A673 (cell line): ENCODE measurements at regions not wholly inside any gene's neighbourhood (a gene's known extent, or its start where the extent isn't known, plus 50 kb on each side); places are given as distances from the start of the nearest gene placed in this dataset.

Source experiments
- BruUV-seq: library from RNA; stranded (reverse); fragments of 400-500 nt; replicated peaks from 2 replicates; lab custom pipeline; 2021; lab: Mats Ljungman, UMichigan
- CTCF ChIA-PET: fragments of 300-600 bp; sonication (Branson Sonifier 250); formaldehyde crosslinking; loops from one replicate; lab custom pipeline; 2022; ENCODE audit warnings: antibody characterized with exemption; lab: Charles Lee
- POLR2A ChIA-PET: fragments of 300-600 bp; sonication (Branson Sonifier 250); formaldehyde crosslinking; loops from one replicate; lab custom pipeline; 2022; ENCODE audit warnings: antibody characterized with exemption; ENCODE audit not compliant: low non-redundant PET; lab: Charles Lee
- DNase-seq: peaks from one replicate; pipeline ENCODE4 v3.0.0-alpha.2; 2015; ENCODE audit warnings: low spot score
- H3K27ac ChIP-seq: fragments of 200-600 bp; sonication (generic); 2 replicates; pipeline ENCODE4 v1.5.1; 2016; ENCODE audit warnings: mixed run types, low read depth, mild to moderate bottlenecking, mixed read lengths, antibody characterized with exemption, low read length; ENCODE audit not compliant: poor library complexity, severe bottlenecking
- H3K27me3 ChIP-seq: fragments of 200-600 bp; sonication (generic); replicated peaks from 2 replicates; pipeline ENCODE4 v1.6.1; 2017; ENCODE audit warnings: mixed run types, low read depth, mild to moderate bottlenecking, mixed read lengths, antibody characterized with exemption, low read length; ENCODE audit not compliant: insufficient read depth, poor library complexity
- H3K36me3 ChIP-seq: fragments of 200-600 bp; sonication (generic); 2 replicates; pipeline ENCODE4 v1.6.1; 2016; ENCODE audit warnings: mixed run types, mild to moderate bottlenecking, mixed read lengths, antibody characterized with exemption, low read length; ENCODE audit not compliant: insufficient read depth, poor library complexity, severe bottlenecking
- H3K4me1 ChIP-seq: fragments of 200-600 bp; sonication (generic); 2 replicates; pipeline ENCODE4 v1.6.1; 2017; ENCODE audit warnings: mixed run types, mild to moderate bottlenecking, mixed read lengths, antibody characterized with exemption, low read length; ENCODE audit not compliant: insufficient read depth, poor library complexity, severe bottlenecking
- H3K4me3 ChIP-seq: fragments of 200-600 bp; sonication (generic); 2 replicates; pipeline ENCODE4 v1.5.1; 2016; ENCODE audit warnings: low read depth, mixed run types, mild to moderate bottlenecking, mixed read lengths, low read length; ENCODE audit not compliant: poor library complexity, severe bottlenecking
- H3K9me3 ChIP-seq: fragments of 200-600 bp; sonication (generic); 2 replicates; pipeline ENCODE4 v1.6.1; 2016; ENCODE audit warnings: mixed run types, low read depth, mild to moderate bottlenecking, mixed read lengths, antibody characterized with exemption, low read length; ENCODE audit not compliant: poor library complexity, severe bottlenecking
- CTCF ChIP-seq: fragments of 300-800, 200-600 bp; sonication (generic); conservative IDR thresholded peaks from 2 replicates; pipeline ENCODE4 v1.5.1; 2017; ENCODE audit warnings: low read depth, mild to moderate bottlenecking, antibody characterized with exemption, low read length, moderate library complexity, mixed read lengths
- EZH2 ChIP-seq: fragments of 200-600 bp; sonication (generic); IDR thresholded peaks from 2 replicates; pipeline ENCODE4 v1.6.1; 2017; ENCODE audit warnings: borderline replicate concordance, low read depth, mild to moderate bottlenecking, mixed read lengths, antibody characterized with exemption, low read length; ENCODE audit not compliant: poor library complexity, severe bottlenecking
- intact Hi-C: fragments of 100-400 bp; cut with micrococcal nuclease; formaldehyde crosslinking; loops from one replicate; pipeline ENCODE4 v1.10.0; 2022; ENCODE audit not compliant: unreplicated experiment

GRCh38 chr2:219876931-219877330 is 249.5 kb downstream of the SLC4A3 start:
- H3K36me3 ChIP-seq, result no peaks in the 10 kb centered on the region
- H3K4me3 ChIP-seq, result no peak overlapping the region
- DNase-seq, result no peak
- no peak overlapping the region for H3K27ac ChIP-seq
- H3K27me3 ChIP-seq, result no peaks in the 10 kb centered on the region
- CTCF ChIA-PET, result no interaction called here
- POLR2A ChIA-PET, result no interaction called here
- H3K4me1 ChIP-seq, result peaks cover 24% of the 10 kb centered on the region
- no peaks in the 10 kb centered on the region for H3K9me3 ChIP-seq
- no peak for TF ChIP-seq CTCF
- intact Hi-C loops, result no loop called here
- BruUV-seq, result no TSS peak

GRCh38 chr2:219877728-219878127 is 250.3 kb downstream of the SLC4A3 start:
- no peak overlapping the region for H3K4me3 ChIP-seq
- peaks cover 23% of the 10 kb centered on the region for H3K4me1 ChIP-seq
- H3K27ac ChIP-seq, result no peak overlapping the region
- no peaks in the 10 kb centered on the region for H3K9me3 ChIP-seq
- H3K36me3 ChIP-seq, result no peaks in the 10 kb centered on the region
- no TSS peak for BruUV-seq
- ChIA-PET POLR2A (interaction anchor here (0.9 kb wide), 1 partner anchor 11 kb away, joined by 3 read pairs; no protein-coding TSS in a partner anchor), CTCF (no interaction called here)
- no peak for DNase-seq
- intact Hi-C loops, result no loop called here
- TF ChIP-seq CTCF (no peak), EZH2 (no peak)
- H3K27me3 ChIP-seq, result no peaks in the 10 kb centered on the region

- intact Hi-C loops, result no loop called here
- DNase-seq, result no peak
- TF ChIP-seq EZH2, result no peak
- TF ChIP-seq CTCF, result no peak
- no peak overlapping the region for H3K27ac ChIP-seq
- no peak overlapping the region for H3K4me3 ChIP-seq
- ChIA-PET CTCF (no interaction called here), POLR2A (interaction anchor here (0.9 kb wide), 1 partner anchor 10 kb away, joined by 3 read pairs; no protein-coding TSS in a partner anchor)
- BruUV-seq, result no TSS peak
- no peaks in the 10 kb centered on the region for H3K27me3 ChIP-seq
- H3K36me3 ChIP-seq, result no peaks in the 10 kb centered on the region
- no peaks in the 10 kb centered on the region for H3K9me3 ChIP-seq
- peaks cover 18% of the 10 kb centered on the region for H3K4me1 ChIP-seq
Observed at GRCh38 chr2:219878516-219878915, 251.1 kb downstream of the SLC4A3 start.
